Suprapubic skin (tissue), 4 donors: ENCODE measurements at regions not wholly inside any gene's neighbourhood (a gene's known extent, or its start where the extent isn't known, plus 50 kb on each side); places are given as distances from the start of the nearest gene placed in this dataset.

Source experiments
- DNase-seq, 2 donors: peaks; one replicate each; pipeline ENCODE4 v3.0.0-alpha.2; 2019; ENCODE audit warnings: low spot score in 2 of 2
- H3K27ac ChIP-seq: fragments of 200-600 bp; sonication (generic); one replicate; pipeline ENCODE4 v1.5.1; 2019
- H3K27me3 ChIP-seq: fragments of 200-600 bp; sonication (generic); one replicate; pipeline ENCODE4 v1.5.1; 2019
- H3K36me3 ChIP-seq: fragments of 200-600 bp; sonication (generic); one replicate; pipeline ENCODE4 v1.5.1; 2019
- H3K4me1 ChIP-seq: fragments of 200-600 bp; sonication (generic); one replicate; pipeline ENCODE4 v1.5.1; 2019
- H3K4me3 ChIP-seq: fragments of 200-600 bp; sonication (generic); one replicate; pipeline ENCODE4 v1.5.1; 2019; ENCODE audit warnings: mild to moderate bottlenecking
- H3K9me3 ChIP-seq: fragments of 200-600 bp; sonication (generic); one replicate; pipeline ENCODE4 v1.5.1; 2019
- EP300 ChIP-seq: sonication (generic); formaldehyde crosslinking; IDR thresholded peaks from one replicate; pipeline ENCODE4 v1.6.1; 2017; ENCODE audit warnings: antibody characterized with exemption
- POLR2A ChIP-seq, 2 donors: fragments of 450-650 bp; IDR thresholded peaks; one replicate each; pipeline ENCODE4 v1.6.1; 2017; ENCODE audit warnings: antibody characterized with exemption in 2 of 2, mild to moderate bottlenecking in 2 of 2, moderate library complexity in 2 of 2
- POLR2AphosphoS5 ChIP-seq, 3 donors: sonication (generic); formaldehyde crosslinking; IDR thresholded peaks; one replicate each; pipeline ENCODE4 v1.6.1; 2017; ENCODE audit warnings: antibody characterized with exemption in 3 of 3
- WGBS: methylation state at CpG from one replicate; pipeline ENCODE4 v1.1.5; 2018; 5-methylcytosine and 5-hydroxymethylcytosine counted together
- TF ChIP-seq, protein P1 (sequence below), 2 donors: fragments of 200-600 bp in 1 of 2; fragments of 450-650 bp in 1 of 2; sonication (generic) in 1 of 2; IDR thresholded peaks; one replicate each; pipeline ENCODE4 v1.5.1; 2016 to 2019; ENCODE audit warnings: antibody characterized with exemption in 2 of 2, mild to moderate bottlenecking in 1 of 2, moderate library complexity in 1 of 2

DNA sequence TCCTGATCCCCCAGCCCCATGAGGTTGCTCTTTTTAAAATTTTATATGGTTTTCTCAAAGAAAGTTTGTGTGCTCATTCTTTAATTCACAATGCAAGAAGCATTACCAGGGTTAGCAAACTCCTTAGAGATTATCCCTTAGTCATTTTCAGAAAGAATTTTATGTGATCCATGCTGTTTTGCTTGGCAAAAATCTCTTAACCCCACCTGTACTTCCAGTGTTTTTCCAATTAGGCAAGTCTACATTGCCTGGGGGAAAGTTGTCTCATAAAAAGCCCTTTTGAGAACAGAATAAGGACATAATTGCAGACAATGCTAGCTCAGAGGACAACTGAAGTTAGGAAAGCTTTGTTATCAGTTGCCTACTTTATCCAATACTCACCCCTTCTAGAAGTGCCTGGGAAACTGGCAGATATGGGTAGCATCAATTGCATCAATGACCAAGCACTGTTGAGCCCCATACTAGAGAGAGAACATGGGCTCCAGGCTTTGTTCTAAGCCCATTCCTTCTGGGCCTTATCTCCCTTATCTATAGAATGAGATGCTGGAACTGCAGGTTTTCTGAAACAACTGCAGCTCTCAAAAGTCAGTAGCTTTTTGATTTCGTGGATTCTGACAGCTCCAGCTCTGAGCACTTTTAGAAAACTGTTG is 265.9 kb upstream of the SPHKAP start:
- H3K27me3 ChIP-seq: no peaks in the 10 kb centered on the region
- WGBS: 67% methylated on average over 1 of the region's 1 CpG
- H3K9me3 ChIP-seq: no peaks in the 10 kb centered on the region
- no peak overlapping the region for H3K4me3 ChIP-seq
- no peak for DNase-seq
- H3K4me1 ChIP-seq: no peaks in the 10 kb centered on the region
- H3K36me3 ChIP-seq: no peaks in the 10 kb centered on the region
- TF ChIP-seq EP300 (no peak), POLR2AphosphoS5 (IDR thresholded peaks at IDR 0.05) (no peak), POLR2A (IDR thresholded peaks at IDR 0.05) (no peak)
- TF ChIP-seq, protein P1, sequence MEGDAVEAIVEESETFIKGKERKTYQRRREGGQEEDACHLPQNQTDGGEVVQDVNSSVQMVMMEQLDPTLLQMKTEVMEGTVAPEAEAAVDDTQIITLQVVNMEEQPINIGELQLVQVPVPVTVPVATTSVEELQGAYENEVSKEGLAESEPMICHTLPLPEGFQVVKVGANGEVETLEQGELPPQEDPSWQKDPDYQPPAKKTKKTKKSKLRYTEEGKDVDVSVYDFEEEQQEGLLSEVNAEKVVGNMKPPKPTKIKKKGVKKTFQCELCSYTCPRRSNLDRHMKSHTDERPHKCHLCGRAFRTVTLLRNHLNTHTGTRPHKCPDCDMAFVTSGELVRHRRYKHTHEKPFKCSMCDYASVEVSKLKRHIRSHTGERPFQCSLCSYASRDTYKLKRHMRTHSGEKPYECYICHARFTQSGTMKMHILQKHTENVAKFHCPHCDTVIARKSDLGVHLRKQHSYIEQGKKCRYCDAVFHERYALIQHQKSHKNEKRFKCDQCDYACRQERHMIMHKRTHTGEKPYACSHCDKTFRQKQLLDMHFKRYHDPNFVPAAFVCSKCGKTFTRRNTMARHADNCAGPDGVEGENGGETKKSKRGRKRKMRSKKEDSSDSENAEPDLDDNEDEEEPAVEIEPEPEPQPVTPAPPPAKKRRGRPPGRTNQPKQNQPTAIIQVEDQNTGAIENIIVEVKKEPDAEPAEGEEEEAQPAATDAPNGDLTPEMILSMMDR (IDR thresholded peaks at IDR 0.05): no peak
- H3K27ac ChIP-seq: no peak overlapping the region

DNA sequence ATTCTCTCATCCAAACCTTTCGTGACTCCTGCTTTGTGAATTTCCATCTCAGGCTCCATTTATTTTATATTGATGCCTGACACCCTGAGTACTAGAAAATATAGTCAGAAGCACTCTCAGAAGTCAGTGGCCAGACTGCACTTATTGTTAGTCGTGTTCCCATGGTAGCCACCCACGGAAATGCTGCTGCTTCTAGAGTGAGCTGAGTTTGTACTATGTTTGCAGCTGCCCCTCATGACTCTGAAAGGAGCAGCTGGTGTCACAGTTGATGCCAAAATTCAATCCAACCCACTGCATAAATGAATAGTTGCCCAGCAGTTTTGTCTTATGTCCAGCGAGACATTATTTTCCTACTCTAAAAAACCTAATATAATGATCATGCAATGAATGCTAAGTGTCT is 265.2 kb upstream of the SPHKAP start:
- 65% methylated on average over 4 of the region's 4 CpGs for WGBS
- DNase-seq: no peak
- H3K36me3 ChIP-seq: no peaks in the 10 kb centered on the region
- H3K27me3 ChIP-seq: no peaks in the 10 kb centered on the region
- no peak overlapping the region for H3K4me3 ChIP-seq
- TF ChIP-seq, protein P1 (IDR thresholded peaks at IDR 0.05): no peak
- TF ChIP-seq POLR2A (IDR thresholded peaks at IDR 0.05) (no peak), POLR2AphosphoS5 (IDR thresholded peaks at IDR 0.05) (no peak), EP300 (no peak)
- H3K9me3 ChIP-seq: no peaks in the 10 kb centered on the region
- H3K27ac ChIP-seq: no peak overlapping the region
- no peaks in the 10 kb centered on the region for H3K4me1 ChIP-seq

DNA sequence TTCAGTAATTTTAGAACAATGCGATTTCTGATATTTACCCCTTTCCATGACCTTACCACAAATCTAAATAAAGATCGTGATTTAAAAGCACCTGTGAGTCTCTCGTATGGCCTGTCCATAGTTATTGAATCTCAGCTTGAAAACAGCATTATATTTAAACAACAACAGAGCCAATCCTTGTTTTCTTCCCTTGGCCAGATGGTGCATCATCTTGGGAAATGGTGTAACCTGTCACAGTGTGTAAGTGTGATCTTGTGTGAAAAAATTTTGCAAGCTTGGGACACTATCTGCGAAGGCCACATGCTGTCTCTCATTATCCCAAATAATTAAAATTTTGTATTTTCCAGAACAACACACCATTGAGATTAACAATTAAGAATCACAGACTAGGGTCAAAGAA is 262.7 kb upstream of the SPHKAP start:
- no peak for DNase-seq
- no peak overlapping the region for H3K27ac ChIP-seq
- no peaks in the 10 kb centered on the region for H3K36me3 ChIP-seq
- WGBS: 88% methylated on average over 4 of the region's 4 CpGs
- H3K27me3 ChIP-seq: no peaks in the 10 kb centered on the region
- no peaks in the 10 kb centered on the region for H3K9me3 ChIP-seq
- no peak overlapping the region for H3K4me3 ChIP-seq
- TF ChIP-seq EP300: no peak
- TF ChIP-seq POLR2A (IDR thresholded peaks at IDR 0.05): no peak
- no peak for TF ChIP-seq POLR2AphosphoS5 (IDR thresholded peaks at IDR 0.05)
- TF ChIP-seq, protein P1 (IDR thresholded peaks at IDR 0.05): no peak
- H3K4me1 ChIP-seq: no peaks in the 10 kb centered on the region

DNA sequence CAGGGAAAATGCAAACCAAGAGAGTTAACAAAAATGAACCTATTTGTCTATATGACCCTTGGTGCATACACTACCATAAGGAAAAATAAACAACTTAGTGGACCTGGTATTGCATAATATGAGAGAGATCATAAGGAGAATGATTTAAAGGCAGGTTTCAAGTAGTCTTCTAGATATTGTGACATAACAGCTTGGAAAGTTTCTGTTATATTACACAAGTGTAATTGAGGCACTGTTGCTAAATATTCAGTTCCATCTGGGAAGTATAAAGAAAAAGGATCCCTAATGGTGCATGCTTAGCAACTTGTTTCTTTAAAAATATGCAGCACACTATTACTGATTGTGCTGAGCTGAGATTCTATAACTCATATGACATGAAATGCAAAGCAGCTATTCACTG is 252.2 kb upstream of the SPHKAP start:
- Histone ChIP-seq H3K36me3 (no peaks in the 10 kb centered on the region), H3K4me1 (no peaks in the 10 kb centered on the region), H3K9me3 (no peaks in the 10 kb centered on the region), H3K27ac (no peak overlapping the region), H3K4me3 (no peak overlapping the region), H3K27me3 (no peaks in the 10 kb centered on the region)
- TF ChIP-seq POLR2A (IDR thresholded peaks at IDR 0.05) (no peak), POLR2AphosphoS5 (IDR thresholded peaks at IDR 0.05) (no peak), EP300 (no peak)
- TF ChIP-seq, protein P1 (IDR thresholded peaks at IDR 0.05): no peak
- DNase-seq: no peak

DNA sequence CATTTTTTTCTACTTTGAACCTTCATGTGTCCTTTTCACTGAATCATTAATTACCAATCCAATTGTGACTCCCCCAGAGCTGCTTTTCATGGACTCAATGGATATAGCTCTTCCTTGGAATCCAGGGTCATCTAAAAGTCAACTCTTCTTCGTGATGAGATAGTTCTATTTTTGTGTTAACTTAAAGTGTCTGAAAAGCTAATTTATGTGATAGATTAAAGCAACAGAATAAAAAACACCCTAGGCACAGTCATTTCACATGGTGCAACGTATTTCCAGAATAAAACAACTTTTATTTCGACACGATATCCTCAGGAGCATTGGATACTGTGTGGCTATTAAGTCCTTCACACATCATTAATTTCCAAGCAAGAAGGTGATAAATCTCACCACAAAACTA is 250.6 kb upstream of the SPHKAP start:
- Histone ChIP-seq H3K36me3 (no peaks in the 10 kb centered on the region), H3K27me3 (no peaks in the 10 kb centered on the region), H3K4me3 (no peak overlapping the region), H3K4me1 (no peaks in the 10 kb centered on the region), H3K9me3 (peaks cover 3% of the 10 kb centered on the region), H3K27ac (no peak overlapping the region)
- TF ChIP-seq EP300 (no peak), POLR2A (IDR thresholded peaks at IDR 0.05) (no peak), POLR2AphosphoS5 (IDR thresholded peaks at IDR 0.05) (no peak)
- TF ChIP-seq, protein P1 (IDR thresholded peaks at IDR 0.05): no peak
- no peak for DNase-seq
- 48% methylated on average over 4 of the region's 4 CpGs for WGBS
